Prostate gland (tissue), 2 donors: ENCODE measurements at regions not wholly inside any gene's neighbourhood (a gene's known extent, or its start where the extent isn't known, plus 50 kb on each side); places are given as distances from the start of the nearest gene placed in this dataset.

Experiments used
- CTCF ChIP-seq, 4 experiments: fragments of 200-600 bp in 2 of 4; fragments of 450-650 bp in 2 of 4; sonication (generic) in 2 of 4; IDR thresholded peaks; 1 replicate in 3 of 4; 2 replicates in 1 of 4; pipeline ENCODE4 v1.5.1; 2016 to 2019; ENCODE audit warnings: antibody characterized with exemption in 4 of 4, mild to moderate bottlenecking in 2 of 4, moderate library complexity in 2 of 4
- POLR2A ChIP-seq: fragments of 450-650 bp; IDR thresholded peaks from one replicate; pipeline ENCODE4 v1.6.1; 2016; ENCODE audit warnings: antibody characterized with exemption, mild to moderate bottlenecking
- POLR2AphosphoS5 ChIP-seq: sonication (generic); formaldehyde crosslinking; IDR thresholded peaks from one replicate; pipeline ENCODE4 v1.6.1; 2017; ENCODE audit warnings: antibody characterized with exemption

DNA sequence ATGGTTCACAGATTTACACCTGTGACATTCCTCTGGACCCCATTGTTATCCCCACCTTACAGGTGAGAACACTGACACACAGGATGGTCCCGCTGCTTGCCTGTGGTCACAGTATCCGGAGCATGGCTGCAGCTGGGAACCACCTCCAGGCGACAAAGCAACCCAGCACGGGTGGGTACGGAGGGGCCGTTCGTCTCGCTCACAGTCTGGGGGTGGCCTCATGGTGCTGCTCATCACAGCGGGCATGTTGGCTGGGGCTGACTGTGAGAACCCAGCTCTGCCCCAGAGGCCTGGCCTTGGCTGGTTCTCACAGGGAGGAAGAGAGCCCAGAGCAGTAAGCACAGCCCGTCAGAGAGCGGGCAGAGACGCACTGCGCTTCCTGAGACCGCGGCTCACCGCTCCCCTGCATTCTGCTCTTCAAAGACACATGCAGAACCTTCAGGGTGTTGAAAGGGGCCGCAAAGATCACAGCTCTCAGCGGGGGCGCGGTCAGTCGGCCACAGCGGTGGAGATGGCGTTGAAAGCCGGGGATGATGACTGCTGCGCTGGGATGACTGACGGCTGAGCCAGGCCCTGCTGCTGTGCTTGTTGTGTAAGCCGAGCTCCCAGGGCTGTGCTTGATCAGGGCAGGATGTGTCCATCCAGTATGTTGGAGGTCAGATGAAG, 423.0 kb downstream of the BRD1 start:
- TF ChIP-seq POLR2AphosphoS5 (no peak), CTCF (IDR thresholded peaks at IDR 0.05) (no peak), POLR2A (no peak)
